ENCODE measurements at regions not wholly inside any gene's neighbourhood (a gene's known extent, or its start where the extent isn't known, plus 50 kb on each side); places are given as distances from the start of the nearest gene placed in this dataset.

DNA sequence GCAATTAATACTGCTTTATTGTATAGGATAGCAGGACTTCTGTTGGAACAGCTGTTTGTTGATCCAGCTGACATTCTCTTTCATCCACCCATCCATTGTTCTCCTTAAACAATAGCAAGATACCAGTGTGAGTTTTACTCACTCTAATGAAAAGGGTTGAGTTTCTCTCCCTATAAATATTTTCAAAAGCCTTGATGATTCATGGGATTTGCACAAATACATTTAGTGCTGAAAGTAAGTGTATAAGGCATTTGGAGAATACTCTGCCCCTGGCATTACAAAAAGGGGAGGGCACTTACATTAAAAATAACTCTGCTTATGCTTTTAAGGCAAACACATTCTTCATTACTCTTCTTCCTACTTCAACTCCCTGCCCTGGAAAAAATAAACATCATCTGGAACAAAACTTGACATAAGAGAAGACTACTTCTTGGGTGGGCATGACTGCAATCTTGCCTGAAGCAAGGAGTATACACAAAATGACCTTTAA is 634.9 kb downstream of the METTL15 start:
- TF ChIP-seq CTCF (IDR thresholded peaks at IDR 0.05; ENCODE audit: extremely low read depth in 1 of 2, insufficient read depth in 1 of 2, low read depth in 1 of 2, low read length in 2 of 2), result no peak
- TF ChIP-seq POLR2A (IDR thresholded peaks at IDR 0.05; ENCODE audit: low read depth, low read length), result no peak
- TF ChIP-seq POLR2AphosphoS5 (IDR thresholded peaks at IDR 0.05; ENCODE audit: insufficient read depth, low read depth, low read length), result peak; percentile 31
- peak; percentile 50 for TF ChIP-seq FOS (IDR thresholded peaks at IDR 0.05; ENCODE audit: borderline replicate concordance, insufficient read depth, low read length)
- TF ChIP-seq GATA2 (IDR thresholded peaks at IDR 0.05; ENCODE audit: insufficient read depth, insufficient read length, low read depth, low read length), result no peak
